BJ (cell line): ENCODE measurements at regions not wholly inside any gene's neighbourhood (a gene's known extent, or its start where the extent isn't known, plus 50 kb on each side); places are given as distances from the start of the nearest gene placed in this dataset.

Experiments
- CTCF ChIA-PET: fragments of 350-600 bp; formaldehyde crosslinking; extraction: SDS; loops from one replicate; lab custom pipeline; 2021; ENCODE audit warnings: antibody characterized with exemption, inconsistent platforms; lab: Yijun Ruan, JAX
- POLR2A ChIA-PET: fragments of 300-600 bp; sonication (Branson Sonifier 250); formaldehyde crosslinking; extraction: SDS; loops from one replicate; lab custom pipeline; 2021; ENCODE audit warnings: antibody characterized with exemption; lab: Charles Lee
- DNase-seq: peaks from one replicate; pipeline ENCODE4 v3.0.0-alpha.2; 2011; ENCODE audit warnings: low read depth
- H3K27me3 ChIP-seq: 2 replicates; pipeline ENCODE4 v1.6.0; 2011; ENCODE audit warnings: low read length; ENCODE audit not compliant: control insufficient read depth, insufficient read depth
- H3K36me3 ChIP-seq: 2 replicates; pipeline ENCODE4 v1.5.1; 2011; ENCODE audit warnings: low read length; ENCODE audit not compliant: control insufficient read depth, insufficient read depth
- H3K4me3 ChIP-seq: 2 replicates; pipeline ENCODE4 v1.5.1; 2011; ENCODE audit warnings: low read depth, mild to moderate bottlenecking, control low read depth, low read length
- CTCF ChIP-seq: IDR thresholded peaks from 2 replicates; pipeline ENCODE4 v1.5.1; 2011; ENCODE audit warnings: low read depth, mild to moderate bottlenecking, control low read depth, inconsistent platforms, low read length, moderate library complexity; ENCODE audit not compliant: insufficient read depth

- POLR2A ChIA-PET, result no interaction called here
- no peaks in the 10 kb centered on the region for H3K36me3 ChIP-seq
- no peak for TF ChIP-seq CTCF
- DNase-seq, result no peak
- no peak overlapping the region for H3K4me3 ChIP-seq
- CTCF ChIA-PET, result interaction anchor here (0.9 to 1.4 kb wide), 3 partner anchors 8 to 187 kb away, joined by 3 to 6 read pairs (median 3); no protein-coding TSS in a partner anchor
- H3K27me3 ChIP-seq, result no peaks in the 10 kb centered on the region; the same call in 1 of the 2 replicates
Observed at GRCh38 chr12:45540661-45541341, 188.7 kb upstream of the ARID2 start.

- CTCF ChIA-PET, result interaction anchor here (0.6 to 6.2 kb wide), 37 partner anchors 10 to 462 kb away, joined by 3 to 73 read pairs (median 3); partner anchors contain the start of gene ARID2
- peaks cover 5% of the 10 kb centered on the region for H3K27me3 ChIP-seq
- DNase-seq, result peak; percentile 18
- TF ChIP-seq CTCF, result peak; percentile 86
- no peak overlapping the region for H3K4me3 ChIP-seq
- POLR2A ChIA-PET, result no interaction called here
- H3K36me3 ChIP-seq, result no peaks in the 10 kb centered on the region
Observed at GRCh38 chr12:45543887-45544286, 185.6 kb upstream of the ARID2 start.

GRCh38 chr12:45546545-45546944 lies 183.0 kb upstream of the ARID2 start:
- Histone ChIP-seq H3K4me3 (no peak overlapping the region), H3K27me3 (peaks cover 5% of the 10 kb centered on the region), H3K36me3 (no peaks in the 10 kb centered on the region)
- CTCF ChIA-PET, result interaction anchor here (1.1 to 6.2 kb wide), 3 partner anchors 20 to 180 kb away, joined by 3 to 73 read pairs (median 4); partner anchors contain the start of gene ARID2
- POLR2A ChIA-PET, result no interaction called here
- no peak for DNase-seq
- TF ChIP-seq CTCF, result no peak

- Histone ChIP-seq H3K4me3 (no peak overlapping the region), H3K36me3 (no peaks in the 10 kb centered on the region), H3K27me3 (peaks cover 5% of the 10 kb centered on the region)
- ChIA-PET CTCF (interaction anchor here (1.1 to 6.2 kb wide), 3 partner anchors 19 to 179 kb away, joined by 3 to 73 read pairs (median 4); partner anchors contain the start of gene ARID2), POLR2A (no interaction called here)
- no peak for TF ChIP-seq CTCF
- DNase-seq, result no peak
Observed at GRCh38 chr12:45547132-45547531, 182.4 kb upstream of the ARID2 start.

- Histone ChIP-seq H3K27me3 (peaks cover 6% of the 10 kb centered on the region), H3K4me3 (no peak overlapping the region), H3K36me3 (no peaks in the 10 kb centered on the region)
- DNase-seq, result no peak
- ChIA-PET POLR2A (no interaction called here), CTCF (interaction anchor here (1.5 to 6.2 kb wide), 2 partner anchors 163 to 179 kb away, joined by 4 to 73 read pairs; partner anchors contain the start of gene ARID2)
- no peak for TF ChIP-seq CTCF
Observed at GRCh38 chr12:45547822-45548221, 181.7 kb upstream of the ARID2 start.
